Activated B cell treated with CpG ODN at 0.5 μM for 24 hours (primary cell): ENCODE measurements at regions not wholly inside any gene's neighbourhood (a gene's known extent, or its start where the extent isn't known, plus 50 kb on each side); places are given as distances from the start of the nearest gene placed in this dataset.

Experiments used
- ATAC-seq: fragments of 200-7000 bp; cut with Tn5 transposase; one replicate; pipeline ENCODE4 v1.10.0; 2021; ENCODE audit warnings: low read depth, mild to moderate bottlenecking, moderate library complexity
- CTCF ChIA-PET: fragments of 350-600 bp; sonication (Branson Sonifier 250); formaldehyde crosslinking; loops from one replicate; lab custom pipeline; 2021; ENCODE audit warnings: antibody characterized with exemption; lab: Charles Lee
- POLR2A ChIA-PET: fragments of 350-600 bp; sonication (Branson Sonifier 250); formaldehyde crosslinking; loops from one replicate; lab custom pipeline; 2021; ENCODE audit warnings: antibody characterized with exemption; lab: Charles Lee
- DNase-seq: peaks from one replicate; pipeline ENCODE4 v3.0.0; 2022
- H3K27ac Mint-ChIP-seq: one replicate; pipeline ENCODE4 v1.8.0; 2020; ENCODE audit warnings: mixed read lengths
- H3K27me3 Mint-ChIP-seq: one replicate; pipeline ENCODE4 v1.8.0; 2021; ENCODE audit warnings: mixed read lengths
- H3K36me3 Mint-ChIP-seq: one replicate; pipeline ENCODE4 v1.8.0; 2021; ENCODE audit warnings: low read depth, mixed read lengths
- H3K4me1 Mint-ChIP-seq: one replicate; pipeline ENCODE4 v1.8.0; 2021; ENCODE audit warnings: mixed read lengths
- H3K4me3 Mint-ChIP-seq: one replicate; pipeline ENCODE4 v1.8.0; 2020; ENCODE audit warnings: mild to moderate bottlenecking, mixed read lengths
- H3K9me3 Mint-ChIP-seq: one replicate; pipeline ENCODE4 v1.8.0; 2020; ENCODE audit warnings: mixed read lengths
- intact Hi-C: fragments of 100-400 bp; cut with micrococcal nuclease; formaldehyde crosslinking; loops from one replicate; pipeline ENCODE4 v1.15.1; 2024
- TF ChIP-seq, protein P1 (sequence below): fragments of 200-600 bp; IDR thresholded peaks from one replicate; pipeline ENCODE4 v1.8.0; 2022; ENCODE audit warnings: antibody characterized with exemption, mild to moderate bottlenecking

DNA sequence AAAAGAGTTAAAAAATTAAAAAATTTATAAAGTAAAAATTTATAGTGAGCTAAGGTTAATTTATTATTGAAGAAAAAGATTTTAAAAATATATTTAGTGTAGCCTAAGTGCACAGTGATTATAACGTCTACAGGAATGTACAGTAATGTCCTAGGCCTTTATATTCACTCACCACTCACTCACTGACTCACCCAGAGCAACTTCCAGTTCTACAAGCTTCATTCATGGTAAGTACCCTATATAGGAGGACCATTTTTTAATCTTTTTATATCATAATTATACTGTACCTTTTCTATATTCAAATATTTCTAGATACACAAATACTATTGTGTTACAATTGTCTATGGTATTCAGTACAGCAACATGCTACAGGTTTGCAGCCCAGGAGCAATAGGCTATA, 1623.2 kb downstream of the RPA4 start:
- no peak overlapping the region for H3K27ac Mint-ChIP-seq
- no peaks in the 10 kb centered on the region for H3K27me3 Mint-ChIP-seq
- H3K4me1 Mint-ChIP-seq, result no peaks in the 10 kb centered on the region
- ChIA-PET CTCF (no interaction called here), POLR2A (no interaction called here)
- no peaks in the 10 kb centered on the region for H3K9me3 Mint-ChIP-seq
- TF ChIP-seq, protein P1, sequence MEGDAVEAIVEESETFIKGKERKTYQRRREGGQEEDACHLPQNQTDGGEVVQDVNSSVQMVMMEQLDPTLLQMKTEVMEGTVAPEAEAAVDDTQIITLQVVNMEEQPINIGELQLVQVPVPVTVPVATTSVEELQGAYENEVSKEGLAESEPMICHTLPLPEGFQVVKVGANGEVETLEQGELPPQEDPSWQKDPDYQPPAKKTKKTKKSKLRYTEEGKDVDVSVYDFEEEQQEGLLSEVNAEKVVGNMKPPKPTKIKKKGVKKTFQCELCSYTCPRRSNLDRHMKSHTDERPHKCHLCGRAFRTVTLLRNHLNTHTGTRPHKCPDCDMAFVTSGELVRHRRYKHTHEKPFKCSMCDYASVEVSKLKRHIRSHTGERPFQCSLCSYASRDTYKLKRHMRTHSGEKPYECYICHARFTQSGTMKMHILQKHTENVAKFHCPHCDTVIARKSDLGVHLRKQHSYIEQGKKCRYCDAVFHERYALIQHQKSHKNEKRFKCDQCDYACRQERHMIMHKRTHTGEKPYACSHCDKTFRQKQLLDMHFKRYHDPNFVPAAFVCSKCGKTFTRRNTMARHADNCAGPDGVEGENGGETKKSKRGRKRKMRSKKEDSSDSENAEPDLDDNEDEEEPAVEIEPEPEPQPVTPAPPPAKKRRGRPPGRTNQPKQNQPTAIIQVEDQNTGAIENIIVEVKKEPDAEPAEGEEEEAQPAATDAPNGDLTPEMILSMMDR, result no peak
- no peaks in the 10 kb centered on the region for H3K36me3 Mint-ChIP-seq
- intact Hi-C loops, result no loop called here
- no peak overlapping the region for H3K4me3 Mint-ChIP-seq
- DNase-seq, result no peak
- no peak for ATAC-seq

DNA sequence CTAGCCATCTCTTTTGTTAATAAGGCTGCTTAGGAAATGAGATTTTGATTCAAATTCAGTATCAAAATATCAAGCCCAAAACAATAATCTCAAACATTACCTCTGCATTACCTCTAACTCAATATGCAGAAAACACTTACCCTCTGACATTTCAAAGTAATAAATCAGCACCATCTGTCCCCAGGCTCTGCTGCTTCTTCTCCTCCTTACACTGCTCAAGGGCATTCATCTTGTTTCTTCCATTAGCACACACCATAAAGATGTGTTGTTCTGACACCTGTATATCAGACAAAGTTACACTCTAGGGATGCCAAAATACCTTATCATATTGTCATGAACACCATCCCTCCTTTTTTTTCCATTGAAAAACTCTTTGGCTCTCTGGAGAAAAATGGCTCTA, 1630.3 kb downstream of the RPA4 start:
- Mint-ChIP-seq H3K27me3 (no peaks in the 10 kb centered on the region), H3K27ac (no peak overlapping the region), H3K36me3 (no peaks in the 10 kb centered on the region), H3K4me3 (no peak overlapping the region), H3K9me3 (no peaks in the 10 kb centered on the region), H3K4me1 (no peaks in the 10 kb centered on the region)
- CTCF ChIA-PET, result no interaction called here
- TF ChIP-seq, protein P1, result no peak
- no peak for DNase-seq
- ATAC-seq, result no peak
- intact Hi-C loops, result no loop called here
- POLR2A ChIA-PET, result no interaction called here

DNA sequence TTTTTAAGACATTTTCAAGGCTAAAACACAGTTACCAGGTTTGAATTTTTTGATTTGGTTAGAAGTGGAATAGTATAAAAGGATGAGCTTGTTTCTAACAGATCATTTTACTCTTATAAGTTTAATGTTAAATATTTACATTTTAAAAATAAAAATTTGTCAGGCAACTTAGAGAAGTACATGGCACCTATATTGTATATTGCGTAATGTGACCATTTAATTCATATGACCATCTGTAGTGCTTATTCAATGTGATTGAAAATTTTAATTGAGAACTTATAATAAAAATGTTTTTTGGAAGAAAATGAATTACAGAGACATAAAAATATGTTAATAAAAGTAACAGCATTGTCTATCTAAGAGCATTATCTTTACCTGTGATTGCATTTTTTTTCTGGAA, 1632.4 kb downstream of the RPA4 start:
- ChIA-PET CTCF (no interaction called here), POLR2A (no interaction called here)
- DNase-seq (no peak), ATAC-seq (no peak)
- Mint-ChIP-seq H3K4me1 (no peaks in the 10 kb centered on the region), H3K9me3 (no peaks in the 10 kb centered on the region), H3K27ac (no peak overlapping the region), H3K27me3 (no peaks in the 10 kb centered on the region), H3K4me3 (no peak overlapping the region), H3K36me3 (no peaks in the 10 kb centered on the region)
- intact Hi-C loops, result no loop called here
- TF ChIP-seq, protein P1, result no peak

DNA sequence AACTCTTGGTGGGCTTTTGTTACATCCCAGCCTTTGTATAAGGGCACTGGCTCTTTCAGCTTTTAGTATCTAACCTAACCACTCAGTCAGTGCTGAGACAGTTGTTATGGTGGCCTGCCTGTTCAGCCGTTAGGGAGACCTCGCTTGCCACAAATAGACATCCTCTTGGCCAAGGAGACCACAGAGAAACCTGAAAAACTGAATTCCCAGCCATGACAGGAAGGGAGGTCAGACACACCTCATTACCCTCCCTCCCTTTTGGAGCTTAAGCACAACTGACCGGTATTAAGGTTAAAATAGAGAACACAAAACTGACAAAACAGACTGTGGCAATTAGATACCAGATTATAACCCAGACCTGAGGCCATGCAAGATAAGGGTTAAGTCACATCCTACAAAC, 1639.3 kb downstream of the RPA4 start:
- CTCF ChIA-PET, result no interaction called here
- POLR2A ChIA-PET, result no interaction called here
- ATAC-seq, result no peak
- intact Hi-C loops, result no loop called here
- Mint-ChIP-seq H3K4me3 (no peak overlapping the region), H3K9me3 (no peaks in the 10 kb centered on the region), H3K27me3 (no peaks in the 10 kb centered on the region), H3K4me1 (no peaks in the 10 kb centered on the region), H3K36me3 (no peaks in the 10 kb centered on the region), H3K27ac (no peak overlapping the region)
- DNase-seq, result no peak
- TF ChIP-seq, protein P1, result no peak

DNA sequence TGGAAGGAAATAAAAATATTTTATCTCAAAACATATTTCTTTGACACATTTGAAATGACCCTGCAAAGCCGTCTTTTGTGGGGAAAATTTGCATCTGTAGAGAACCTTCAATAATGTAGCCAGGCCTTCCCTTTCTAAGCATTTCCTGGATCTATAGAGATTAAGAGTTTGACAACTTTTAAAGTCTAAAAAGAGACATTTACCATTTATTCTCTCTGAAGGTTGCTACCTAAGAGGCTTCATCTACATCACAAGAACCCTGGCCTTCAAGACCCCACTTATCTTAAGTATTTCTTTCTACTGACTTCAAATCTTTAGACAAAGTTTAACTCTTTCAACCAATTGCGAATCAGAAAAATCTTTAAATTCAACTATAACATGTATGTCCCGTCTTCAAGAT, 1639.8 kb downstream of the RPA4 start:
- intact Hi-C loops, result no loop called here
- DNase-seq, result no peak
- Mint-ChIP-seq H3K9me3 (no peaks in the 10 kb centered on the region), H3K36me3 (no peaks in the 10 kb centered on the region), H3K4me3 (no peak overlapping the region), H3K27me3 (no peaks in the 10 kb centered on the region), H3K4me1 (no peaks in the 10 kb centered on the region), H3K27ac (no peak overlapping the region)
- TF ChIP-seq, protein P1, result no peak
- no peak for ATAC-seq
- ChIA-PET CTCF (no interaction called here), POLR2A (no interaction called here)
